Stimulated activated CD8-positive, alpha-beta memory T cell treated with anti-CD3 and anti-CD28 coated beads, Interleukin-7, amount 100 ng/mL, for 4 hours (primary cell): ENCODE measurements at regions not wholly inside any gene's neighbourhood (a gene's known extent, or its start where the extent isn't known, plus 50 kb on each side); places are given as distances from the start of the nearest gene placed in this dataset.

Experiments used
- DNase-seq, 2 donors: peaks; one replicate each; pipeline ENCODE4 v3.0.0-alpha.2; 2020; ENCODE audit warnings: low read depth in 2 of 2

DNA sequence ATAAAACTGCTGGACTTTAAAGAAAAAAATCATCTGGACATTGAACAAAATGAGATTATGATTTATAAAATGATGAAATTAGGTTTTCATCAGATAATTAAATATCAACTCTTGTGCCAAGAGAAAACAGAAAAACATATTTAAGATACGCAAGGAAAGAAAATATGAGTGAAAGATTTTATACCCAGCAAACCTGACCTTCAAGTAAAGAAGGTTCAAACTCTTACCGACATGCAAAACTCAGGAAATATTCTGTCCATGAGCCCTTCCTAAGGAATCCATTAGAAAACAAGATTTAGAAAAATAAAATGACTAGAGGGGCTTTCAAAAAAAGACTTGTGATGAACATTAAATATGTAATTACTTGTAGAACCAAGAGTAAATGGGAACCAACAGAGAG lies 257.2 kb upstream of the ARID1B start:
- DNase-seq = no peak

DNA sequence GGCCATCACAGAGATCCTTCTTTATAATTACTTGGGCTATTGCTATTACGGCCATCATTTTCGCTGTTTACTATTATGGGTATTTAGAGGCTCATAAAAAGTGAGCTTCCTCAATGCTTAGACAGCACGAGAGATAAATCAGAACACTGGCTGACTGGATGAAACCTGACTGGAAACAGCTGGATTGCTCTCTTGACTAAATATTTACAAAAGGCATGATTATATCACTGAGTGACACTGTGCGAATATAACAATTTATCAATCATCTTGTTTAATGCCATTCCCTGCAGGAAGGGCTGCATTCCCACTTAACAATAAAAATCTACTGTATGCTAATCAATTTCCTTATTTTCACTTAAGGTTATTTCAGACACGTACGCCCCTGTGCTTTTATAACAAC lies 260.1 kb upstream of the ARID1B start:
- no peak for DNase-seq

DNA sequence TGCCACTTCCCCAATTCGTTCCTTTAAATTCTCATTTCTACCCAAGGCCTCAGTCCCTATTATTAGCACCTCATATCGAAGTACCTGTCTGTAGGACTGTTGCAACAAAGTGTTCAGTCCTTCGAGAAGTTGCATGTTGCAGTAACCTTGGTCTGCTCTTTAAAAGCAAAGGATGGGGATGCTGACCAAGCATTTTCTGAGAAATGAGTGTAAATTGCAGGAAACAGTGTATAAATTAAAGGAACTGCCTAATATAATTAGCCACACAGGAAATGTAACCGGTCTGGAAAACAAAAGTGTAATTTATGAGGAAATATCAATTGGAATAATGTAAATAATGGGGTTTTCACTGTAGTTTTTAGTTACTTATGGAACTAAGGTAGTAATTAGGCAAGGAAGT lies 261.9 kb upstream of the ARID1B start:
- no peak for DNase-seq

DNA sequence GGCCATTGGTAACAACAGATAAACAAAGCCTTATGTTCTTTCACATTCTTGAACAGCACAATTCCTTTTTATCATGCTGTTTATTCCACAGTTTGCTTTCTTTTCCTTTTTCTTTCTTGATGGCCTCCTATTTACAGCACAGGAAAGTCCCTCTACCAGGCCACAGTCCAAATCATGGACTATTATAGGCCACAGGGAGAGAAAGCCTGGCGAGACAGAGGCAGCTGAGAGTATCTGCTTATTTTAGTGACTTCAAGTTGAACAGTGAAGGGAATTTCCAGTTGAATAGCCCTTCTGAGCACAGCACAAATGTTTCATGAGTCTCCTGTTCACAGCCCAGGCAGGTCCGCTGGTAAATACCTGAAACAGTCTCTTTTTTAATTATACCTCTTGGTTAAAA lies 263.7 kb upstream of the ARID1B start:
- no peak for DNase-seq

DNA sequence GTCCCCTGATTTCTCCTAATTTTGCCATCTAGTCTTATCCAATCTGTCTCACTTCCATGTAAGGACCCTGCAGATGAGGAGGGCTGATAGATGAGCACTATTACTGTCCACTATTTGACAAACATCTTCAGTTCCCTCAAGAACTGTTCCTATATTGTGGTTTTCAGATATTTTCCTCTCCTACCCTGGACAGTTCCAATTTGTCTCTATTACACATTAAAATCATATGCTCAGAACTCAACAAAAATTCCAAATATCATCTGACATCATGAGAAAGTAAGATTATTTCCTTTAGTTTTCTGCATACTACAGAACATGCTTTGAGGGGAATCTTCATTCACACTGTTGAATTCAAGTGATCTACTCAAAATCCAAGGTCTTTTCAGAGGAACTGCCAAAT lies 265.6 kb upstream of the ARID1B start:
- no peak for DNase-seq

DNA sequence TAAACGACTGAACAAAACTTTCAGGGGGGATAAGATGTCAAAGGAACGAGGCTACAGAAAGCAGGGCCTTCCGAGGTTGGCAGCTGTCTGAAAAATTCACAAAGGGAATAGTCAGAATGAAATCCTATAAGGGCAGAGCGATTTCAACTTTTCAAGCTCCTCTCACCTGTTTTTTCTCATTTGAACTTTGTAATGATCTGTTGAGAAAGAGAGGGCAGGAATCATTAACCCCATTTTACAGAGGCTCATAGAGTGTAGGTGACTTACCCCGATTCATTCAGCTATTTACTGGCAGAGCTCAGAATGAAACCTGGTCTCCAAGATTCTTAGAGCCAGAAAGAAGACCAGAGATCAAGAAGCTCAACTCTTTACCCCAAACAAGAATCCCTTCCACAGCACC lies 266.1 kb upstream of the ARID1B start:
- no peak for DNase-seq

DNA sequence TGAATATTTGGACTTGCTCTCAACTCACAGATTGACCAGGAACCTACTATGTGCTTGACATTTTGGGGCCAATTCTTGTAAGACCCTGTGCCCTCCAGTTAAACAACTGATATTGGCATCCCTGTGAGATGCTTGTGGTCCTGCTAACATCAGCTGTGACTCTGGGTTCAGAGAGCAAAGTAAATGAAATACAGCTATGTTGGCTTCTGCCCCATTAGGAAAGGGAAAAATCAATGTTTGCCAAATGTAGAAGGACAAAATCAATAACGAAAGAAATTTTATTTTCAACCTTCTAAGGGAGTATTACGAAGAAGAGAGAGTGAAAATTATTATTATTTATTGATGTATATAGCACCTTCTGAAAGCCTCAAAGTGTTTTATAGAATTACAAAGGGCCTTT lies 266.9 kb upstream of the ARID1B start:
- no peak for DNase-seq

DNA sequence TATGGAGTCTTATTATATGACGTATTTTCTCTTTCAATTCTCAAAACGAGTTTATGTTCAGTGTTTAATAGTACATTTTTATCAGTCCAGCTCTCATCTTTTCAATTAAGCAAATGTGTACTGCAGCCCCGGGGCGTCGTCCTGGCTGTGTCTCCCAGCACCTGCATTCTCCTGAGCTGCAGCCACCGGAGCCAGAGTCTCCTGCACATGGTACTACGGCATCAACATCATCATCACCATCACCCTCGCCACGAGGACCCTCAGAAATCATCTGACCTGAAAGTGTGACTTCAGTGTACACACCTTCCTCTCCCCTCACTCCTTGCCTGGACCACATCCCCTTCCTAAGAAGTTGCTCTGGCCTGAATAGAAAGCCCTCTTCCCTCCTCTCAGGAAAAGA lies 267.7 kb upstream of the ARID1B start:
- DNase-seq = no peak

DNA sequence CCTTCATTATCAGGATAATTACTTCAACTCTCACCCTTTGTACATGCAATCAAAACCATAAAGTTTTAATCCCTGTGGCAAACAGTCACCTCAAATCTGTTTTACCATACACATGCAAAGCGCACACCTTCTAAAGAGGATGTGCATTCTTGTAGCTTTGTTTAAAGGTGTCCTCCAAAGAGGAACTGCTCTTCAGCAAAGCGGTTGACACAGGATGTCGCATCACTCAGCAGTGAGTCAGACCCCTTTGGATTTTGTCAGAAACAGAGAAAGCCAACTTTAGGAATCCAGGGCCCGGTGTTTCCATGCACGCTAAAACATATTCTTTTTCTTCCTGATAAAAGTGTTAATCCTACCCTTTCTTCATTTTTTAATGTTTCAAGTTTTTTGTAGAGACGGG lies 268.3 kb upstream of the ARID1B start:
- no peak for DNase-seq

DNA sequence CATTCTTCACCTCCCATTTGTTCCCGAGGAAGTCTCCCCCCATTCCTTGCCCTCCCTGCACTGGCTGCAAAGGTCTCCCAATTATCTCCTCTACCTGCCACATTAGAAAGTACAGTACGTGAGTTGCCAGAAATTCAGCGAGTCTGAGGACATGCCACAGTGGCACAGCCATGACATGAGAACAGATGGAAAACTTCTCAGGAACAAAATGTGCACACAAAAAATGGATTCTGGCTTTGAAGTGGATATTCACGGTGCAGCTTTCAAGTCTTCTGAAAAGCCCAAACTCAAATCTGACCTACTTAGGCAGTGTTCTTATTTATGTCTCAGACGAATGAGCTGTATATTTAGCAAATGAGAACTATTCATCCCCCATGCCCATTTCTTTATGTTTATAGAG lies 269.1 kb upstream of the ARID1B start:
- no peak for DNase-seq

DNA sequence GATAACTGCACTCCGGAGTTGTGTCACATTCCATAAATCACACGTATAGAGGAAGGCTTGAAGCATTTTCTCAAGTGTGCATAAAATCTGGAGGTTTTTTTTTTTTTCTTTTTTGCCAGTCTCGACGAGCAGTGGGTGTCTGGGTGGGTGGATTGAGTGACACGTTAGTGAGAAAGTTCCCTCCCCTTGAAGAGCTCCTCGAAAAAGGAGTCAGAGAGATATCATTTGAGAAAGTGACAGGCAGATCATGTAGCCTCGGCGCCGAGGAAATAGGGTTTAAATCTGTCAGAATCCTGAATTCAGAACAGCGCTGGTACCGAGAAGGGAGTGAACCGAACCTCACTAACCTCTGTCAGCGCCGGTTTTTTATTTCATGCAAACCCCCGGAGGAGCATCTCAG lies 269.5 kb upstream of the ARID1B start:
- DNase-seq = no peak

DNA sequence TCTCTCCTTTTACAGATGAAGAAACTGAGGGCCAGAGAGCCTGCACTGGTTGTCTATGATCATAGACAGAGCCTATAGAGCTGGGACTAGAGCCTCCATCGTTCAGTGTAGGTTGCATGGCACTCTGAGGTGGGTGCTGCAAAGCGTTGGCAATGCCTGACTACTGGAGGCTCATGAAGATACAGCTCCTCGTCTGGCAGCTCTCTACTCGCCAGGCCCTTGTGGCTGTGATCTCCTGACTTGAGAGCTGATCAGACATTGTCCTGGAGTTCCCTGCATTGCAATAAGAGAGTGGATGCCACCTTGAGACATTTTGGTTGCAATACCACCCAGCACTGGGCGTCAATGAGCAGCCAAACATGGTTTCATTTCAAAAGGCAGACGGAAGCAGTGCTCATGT lies 270.1 kb upstream of the ARID1B start:
- DNase-seq = no peak

DNA sequence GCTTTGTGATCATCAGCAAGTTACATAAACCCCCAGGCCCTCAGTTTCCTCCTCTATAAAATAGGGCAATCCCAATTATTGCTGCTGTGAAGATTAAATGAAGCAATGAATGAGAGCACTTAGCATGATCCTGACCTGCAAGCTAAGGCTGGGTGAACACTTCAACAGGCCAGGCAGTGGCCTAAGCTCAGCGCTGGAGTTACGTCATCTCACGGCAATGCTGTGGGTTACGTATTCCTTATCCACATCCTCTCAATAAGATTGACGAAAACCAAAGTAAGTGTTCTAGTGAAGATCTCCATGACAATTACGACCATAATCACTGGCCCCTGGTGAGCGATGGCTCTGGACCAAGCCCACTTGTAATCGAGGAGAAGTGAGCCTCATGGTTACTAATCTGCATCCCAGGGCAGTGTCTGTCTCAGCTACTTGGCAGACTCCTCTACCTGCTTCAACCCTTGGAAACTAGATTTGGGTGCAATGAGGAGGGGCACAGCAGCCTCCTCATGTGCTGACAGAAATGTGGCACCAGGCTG lies 274.1 kb upstream of the ARID1B start:
- DNase-seq = no peak

DNA sequence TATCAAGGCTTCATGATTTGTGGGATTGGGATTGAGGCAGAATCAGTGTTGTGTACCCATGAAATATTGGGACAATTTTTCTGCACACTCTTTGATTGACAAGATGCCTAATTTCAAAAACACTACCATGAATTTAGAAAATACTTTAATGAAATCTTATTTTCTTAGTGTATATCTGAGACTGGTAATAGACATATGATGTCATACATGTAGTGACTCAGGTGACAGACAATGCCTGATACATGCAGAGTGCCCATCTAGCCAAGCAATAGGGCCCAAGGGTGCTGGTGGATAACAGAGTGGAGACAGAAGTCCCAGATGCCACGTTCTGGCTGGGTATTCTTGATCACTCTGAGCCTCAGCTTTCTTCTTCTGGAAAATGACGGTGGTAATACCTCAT lies 279.6 kb upstream of the ARID1B start:
- no peak for DNase-seq

DNA sequence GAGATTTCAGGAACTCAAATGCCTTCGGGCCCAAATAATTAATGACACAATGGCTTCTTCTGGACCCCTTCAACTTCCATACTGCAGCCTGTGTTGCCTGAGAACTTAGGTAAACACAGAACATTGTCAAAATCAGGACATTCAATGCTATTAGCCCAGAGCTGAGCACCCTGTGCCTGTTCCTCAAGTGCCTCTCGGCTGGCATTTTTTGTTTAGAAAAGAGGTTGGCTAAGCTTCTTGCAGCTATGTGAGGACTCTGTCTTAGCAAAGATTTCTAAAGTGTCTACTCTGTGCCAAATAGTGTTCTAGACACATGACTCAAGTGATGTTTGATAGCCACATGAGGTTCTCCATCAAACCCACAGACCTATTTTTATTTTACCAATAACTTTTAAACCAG lies 289.3 kb upstream of the ARID1B start:
- no peak for DNase-seq

DNA sequence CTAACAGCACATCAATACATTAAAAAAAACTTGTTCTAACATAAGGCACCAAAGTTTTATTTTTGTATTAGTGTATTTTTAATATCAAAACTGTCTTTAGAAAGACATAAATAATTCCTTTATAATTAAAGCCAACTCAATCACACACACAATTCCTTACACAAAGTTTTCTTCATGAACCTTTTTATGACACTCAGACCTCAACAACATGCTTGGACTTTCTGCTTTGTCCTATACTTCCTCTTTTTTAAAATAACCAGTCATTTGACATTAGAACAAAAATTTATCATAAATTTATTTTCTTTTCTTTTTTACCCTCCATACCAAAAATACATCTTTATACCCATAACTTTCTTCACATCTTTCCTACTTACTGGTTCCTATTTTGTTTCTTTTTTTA lies 292.0 kb upstream of the ARID1B start:
- DNase-seq = no peak

DNA sequence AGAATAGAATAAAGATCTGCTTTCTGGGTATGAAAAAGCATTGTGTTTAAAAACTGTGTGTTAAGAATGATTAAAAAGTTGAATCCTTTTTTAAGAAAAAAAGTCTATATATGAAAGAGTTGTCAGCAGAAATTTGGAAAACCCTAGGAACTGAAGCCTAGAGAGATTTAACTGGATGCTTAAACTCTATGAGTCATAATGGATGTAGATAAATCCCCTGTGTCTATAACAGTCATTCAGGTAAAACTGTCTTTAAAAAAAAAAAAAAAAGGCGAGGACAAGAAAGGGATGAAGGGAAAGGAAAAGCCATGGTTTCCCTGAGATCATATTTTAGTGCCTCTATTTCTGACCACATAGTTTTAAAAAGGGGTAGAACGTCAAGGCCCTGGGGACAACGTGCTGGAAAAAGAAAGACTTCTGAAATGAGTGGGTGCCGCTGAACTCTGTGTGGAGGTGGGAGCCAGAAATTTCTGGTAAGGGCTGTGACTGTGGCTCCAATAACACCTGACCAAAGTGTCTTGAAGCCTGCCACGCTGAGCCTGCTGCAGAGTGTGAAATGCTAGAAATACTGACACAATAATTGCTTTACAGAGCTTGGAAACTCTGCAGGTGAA lies 302.6 kb upstream of the ARID1B start:
- no peak for DNase-seq

DNA sequence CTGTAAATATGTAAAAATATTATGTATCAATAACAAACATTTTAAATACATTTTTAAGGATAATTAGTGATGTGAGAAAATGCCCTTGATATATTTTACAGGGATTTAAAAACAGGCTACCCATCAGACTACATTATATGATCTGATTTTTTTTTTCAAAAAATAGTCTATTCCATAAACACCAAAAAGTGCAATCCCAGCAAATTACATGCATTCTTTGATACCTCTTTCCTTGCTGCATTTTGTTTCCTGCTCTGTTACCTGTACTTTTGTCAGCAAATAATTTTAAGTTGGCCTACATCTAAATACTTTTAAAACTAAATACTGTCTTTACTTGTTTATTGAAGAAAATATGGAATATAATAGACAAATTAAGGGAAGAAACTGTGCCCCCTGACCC lies 306.2 kb upstream of the ARID1B start:
- DNase-seq = no peak

DNA sequence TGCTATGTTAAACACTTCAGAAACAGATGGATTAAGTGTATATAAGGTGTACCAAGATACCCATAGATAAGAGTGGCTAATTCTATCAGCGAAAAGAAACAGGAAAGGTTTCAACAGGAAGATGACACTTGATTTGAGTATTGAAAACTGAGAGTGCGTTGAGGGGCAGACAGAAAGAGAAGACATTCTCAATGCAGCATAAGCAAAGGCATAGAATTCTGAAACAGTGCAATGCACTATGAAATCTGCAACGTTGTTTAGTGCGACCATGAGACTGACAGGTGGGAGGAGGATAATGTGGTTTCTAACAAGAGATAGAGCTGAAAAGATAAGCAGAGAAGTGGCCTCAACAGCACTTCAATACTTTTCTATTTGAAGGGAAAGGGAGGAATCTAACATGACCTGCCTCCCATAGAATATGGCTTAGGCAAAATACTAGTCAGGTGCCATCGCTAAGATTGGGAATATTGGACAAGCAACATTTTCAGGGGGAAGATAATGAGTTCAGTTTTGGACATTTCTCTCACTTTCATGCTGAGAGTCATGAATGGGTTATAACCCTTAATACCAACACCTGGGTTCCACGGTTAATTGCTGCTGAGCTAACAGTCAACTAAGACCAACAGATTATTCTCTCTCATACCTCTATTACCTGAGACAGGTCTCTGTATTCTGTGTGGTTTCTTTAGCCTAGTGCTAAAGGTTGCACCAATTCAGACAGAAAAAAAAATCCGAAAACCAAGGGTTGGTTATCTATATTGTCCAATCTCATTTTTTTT lies 312.9 kb upstream of the ARID1B start:
- no peak for DNase-seq

DNA sequence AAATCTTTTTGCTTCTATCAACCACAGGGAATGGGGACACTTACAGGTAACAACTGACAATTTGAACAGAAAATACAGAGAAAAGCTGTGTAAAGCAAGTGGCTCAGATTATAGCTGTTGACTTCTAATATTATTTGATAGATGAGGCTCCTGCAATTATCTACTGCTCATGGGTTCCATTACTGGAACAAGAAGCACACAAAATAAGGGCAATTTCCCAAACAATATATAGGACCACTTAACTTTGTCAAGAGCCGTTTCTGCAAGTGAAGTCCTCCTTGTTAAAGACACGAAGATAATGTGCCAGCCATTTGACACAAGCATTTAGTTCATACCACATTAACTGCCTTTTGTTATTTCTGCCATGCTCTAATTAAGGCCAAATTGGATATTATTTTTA lies 315.5 kb upstream of the ARID1B start:
- DNase-seq = no peak

DNA sequence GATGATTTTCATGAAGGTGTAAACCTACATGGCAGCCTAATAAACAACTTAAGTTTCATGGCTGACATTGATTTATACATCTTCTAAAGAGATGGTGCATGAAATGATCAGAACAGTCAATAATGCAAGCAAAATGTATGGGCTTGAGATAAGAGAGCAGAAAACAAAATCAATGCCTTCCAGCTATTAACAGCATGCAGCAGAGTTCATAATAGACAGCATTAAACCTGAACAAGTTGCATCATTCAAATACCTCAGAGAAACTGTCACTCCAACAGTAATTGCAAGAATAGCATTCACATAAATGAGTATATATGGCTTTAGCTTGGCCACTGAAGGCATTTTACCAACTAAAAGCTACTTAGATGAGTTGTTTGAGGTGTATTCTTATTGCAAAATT lies 319.6 kb upstream of the ARID1B start:
- no peak for DNase-seq

DNA sequence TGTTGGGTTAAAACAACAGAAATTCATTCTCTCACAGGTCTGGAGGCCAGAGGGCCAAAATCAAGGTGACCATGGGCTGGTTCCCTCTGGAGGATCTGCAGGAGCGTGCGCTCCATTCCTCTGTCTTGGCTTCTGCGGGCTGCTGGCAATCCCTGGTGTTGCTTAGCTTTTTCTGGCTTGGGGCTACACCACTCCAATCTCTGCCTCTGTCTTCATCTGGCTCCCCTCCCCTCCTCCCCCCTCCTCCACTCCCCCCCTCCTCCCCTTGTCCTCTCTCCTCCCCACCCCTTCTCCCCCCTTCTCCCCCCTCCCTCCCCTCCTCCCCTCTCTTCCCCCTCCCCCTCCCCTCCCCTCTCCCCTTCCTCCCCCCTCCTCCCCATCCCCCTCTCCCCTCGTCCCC lies 321.3 kb upstream of the ARID1B start:
- no peak for DNase-seq

DNA sequence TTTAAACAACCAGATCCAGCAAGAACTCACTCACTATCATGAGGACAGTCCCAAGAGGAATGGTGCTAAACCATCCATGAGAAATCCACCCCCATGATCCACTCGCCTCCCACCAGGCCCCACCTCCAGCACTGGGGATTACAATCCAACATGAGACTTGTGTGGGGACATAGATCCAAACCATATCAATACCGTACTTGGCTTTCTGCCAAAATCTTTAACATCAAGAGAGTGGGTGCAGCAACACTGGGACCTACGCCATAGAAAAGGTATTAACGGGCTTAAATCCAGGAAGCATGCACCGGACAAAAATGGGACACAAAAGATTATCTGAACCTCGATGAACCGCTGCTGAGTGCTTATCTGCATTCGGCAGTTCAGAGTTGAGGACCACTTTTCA lies 322.3 kb upstream of the ARID1B start:
- no peak for DNase-seq

DNA sequence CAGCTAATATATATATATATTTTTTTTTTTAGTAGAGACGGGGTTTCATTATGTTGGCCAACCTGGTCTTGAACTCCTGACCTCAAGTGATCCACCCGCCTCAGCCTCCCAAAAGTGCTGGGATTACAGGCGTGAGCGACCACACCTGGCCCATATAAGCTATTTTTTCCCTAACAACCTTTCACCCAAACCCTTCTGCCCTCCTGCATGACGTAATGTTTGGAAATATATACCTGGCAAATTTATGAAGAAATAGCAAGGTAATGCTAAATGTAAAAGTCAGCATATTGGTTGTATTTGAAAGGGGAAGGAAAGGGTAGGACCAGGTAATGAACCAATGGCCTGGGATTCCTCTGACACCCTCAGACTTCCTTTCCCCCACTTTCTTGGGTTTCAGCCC lies 325.5 kb upstream of the ARID1B start:
- no peak for DNase-seq
